Islet precursor cell (in vitro differentiated cells): ENCODE measurements at regions not wholly inside any gene's neighbourhood (a gene's known extent, or its start where the extent isn't known, plus 50 kb on each side); places are given as distances from the start of the nearest gene placed in this dataset.

Source experiments
- DNase-seq: peaks from one replicate; pipeline ENCODE4 v3.0.0-alpha.2; 2018

GRCh38 chr12:89946518-89947135 is 238.0 kb upstream of the ATP2B1 start:
- DNase-seq: no peak

GRCh38 chr12:89945123-89945522 is 236.5 kb upstream of the ATP2B1 start:
- no peak for DNase-seq

DNA sequence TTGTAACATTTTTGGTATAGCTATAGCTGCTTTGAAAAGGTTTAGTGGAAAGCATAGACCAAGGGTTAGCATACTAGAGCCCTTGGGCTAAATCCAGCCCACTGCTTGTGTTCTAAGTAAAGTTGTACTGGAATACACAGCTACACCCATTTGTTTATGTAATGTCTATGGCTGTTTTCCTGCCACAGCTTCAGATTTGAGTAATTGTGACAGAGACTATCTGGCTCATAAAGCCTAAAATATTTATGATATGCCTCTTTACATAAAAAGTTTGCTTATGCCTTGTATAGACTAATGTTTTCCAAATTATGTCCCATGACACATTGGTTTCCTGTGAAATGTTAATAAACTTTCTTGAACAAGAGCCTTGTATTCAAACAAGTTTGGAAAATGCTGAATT is 234.8 kb upstream of the ATP2B1 start:
- DNase-seq: no peak

DNA sequence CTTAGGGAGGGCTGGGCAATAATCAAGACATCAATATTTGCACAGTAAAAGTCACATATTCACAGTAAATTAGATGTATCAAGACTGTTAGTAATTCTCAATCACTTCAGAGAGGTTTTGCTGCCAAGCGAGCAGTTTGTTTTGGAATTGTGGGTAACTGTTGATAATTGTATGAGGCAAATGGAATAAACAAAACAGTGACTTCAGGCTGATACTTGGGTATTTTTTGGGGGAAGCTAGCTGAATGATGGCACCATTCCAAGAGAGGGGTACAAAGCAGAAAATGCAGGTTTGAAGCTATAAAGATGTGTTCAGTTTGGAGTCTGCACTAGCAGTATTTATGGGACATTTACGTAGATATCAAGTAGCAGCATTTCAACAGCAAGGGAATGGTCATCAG is 232.8 kb upstream of the ATP2B1 start:
- no peak for DNase-seq

GRCh38 chr12:89939522-89940215 is 231.0 kb upstream of the ATP2B1 start:
- no peak for DNase-seq

- peak; percentile 81 for DNase-seq
Observed at GRCh38 chr12:89936631-89937030, 228.0 kb upstream of the ATP2B1 start.

GRCh38 chr12:89935850-89936249 is 227.2 kb upstream of the ATP2B1 start:
- DNase-seq: no peak

DNA sequence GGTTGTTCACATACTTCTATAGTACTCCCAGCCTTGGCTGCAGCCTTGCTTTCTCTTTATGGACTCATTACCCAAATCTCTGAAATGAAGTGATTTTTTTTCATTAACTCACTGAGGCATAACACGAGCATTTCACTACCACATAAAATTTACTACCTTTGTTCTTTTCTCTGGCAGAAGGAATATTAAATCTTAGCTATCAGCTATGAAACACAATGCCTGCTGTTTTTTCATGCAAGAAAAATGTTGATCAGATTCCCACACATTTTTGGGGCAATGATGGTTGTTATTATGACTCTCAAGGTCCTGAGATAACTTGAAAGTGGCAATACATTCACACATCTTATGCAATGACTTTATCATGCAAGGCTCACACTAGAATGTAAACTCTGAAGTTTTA is 225.3 kb upstream of the ATP2B1 start:
- DNase-seq: no peak

GRCh38 chr12:89932954-89933353 is 224.3 kb upstream of the ATP2B1 start:
- DNase-seq: peak; percentile 63

- no peak for DNase-seq
Observed at GRCh38 chr12:89928467-89928866, 219.8 kb upstream of the ATP2B1 start.

- no peak for DNase-seq
Observed at GRCh38 chr12:89927226-89927698, 218.6 kb upstream of the ATP2B1 start.

- no peak for DNase-seq
Observed at GRCh38 chr12:89924191-89924590, 215.6 kb upstream of the ATP2B1 start.

DNA sequence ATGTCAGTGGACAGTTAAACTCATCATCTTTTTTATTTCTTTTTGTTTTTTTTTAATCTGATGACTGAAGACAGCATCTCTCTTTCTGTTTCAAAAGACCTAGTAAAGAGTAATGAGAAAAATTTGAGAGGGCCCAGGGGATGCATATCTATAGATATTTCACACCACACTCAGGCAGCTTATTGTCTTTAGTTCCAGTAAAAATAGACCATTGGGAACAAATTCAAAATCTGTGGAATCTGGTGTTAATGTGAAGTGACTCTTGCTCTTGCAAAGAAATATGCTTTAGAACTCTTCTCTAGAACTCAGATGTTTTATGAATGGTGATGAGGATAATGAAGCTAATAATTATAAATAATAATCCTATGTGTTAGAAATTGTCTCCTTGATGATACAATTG is 214.5 kb upstream of the ATP2B1 start:
- no peak for DNase-seq

DNA sequence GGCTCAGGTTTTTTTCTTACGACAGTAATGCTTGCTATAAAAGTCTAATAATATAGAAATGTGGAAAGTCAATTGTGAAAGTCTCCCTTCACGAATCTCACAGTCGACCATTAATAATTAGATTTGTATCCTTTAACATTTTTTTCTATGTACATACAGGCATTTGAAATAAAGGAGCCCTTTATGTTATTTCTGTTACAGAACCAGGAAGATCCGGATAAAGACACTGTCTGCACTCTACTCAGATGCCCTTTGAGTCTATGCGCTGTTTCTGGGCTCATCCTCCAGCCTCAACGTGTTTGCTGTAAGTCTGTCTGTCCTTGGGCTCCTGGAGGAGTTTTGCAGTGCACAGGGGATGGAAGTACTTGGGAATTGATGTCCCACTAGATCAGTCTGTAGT is 212.2 kb upstream of the ATP2B1 start:
- DNase-seq: no peak

DNA sequence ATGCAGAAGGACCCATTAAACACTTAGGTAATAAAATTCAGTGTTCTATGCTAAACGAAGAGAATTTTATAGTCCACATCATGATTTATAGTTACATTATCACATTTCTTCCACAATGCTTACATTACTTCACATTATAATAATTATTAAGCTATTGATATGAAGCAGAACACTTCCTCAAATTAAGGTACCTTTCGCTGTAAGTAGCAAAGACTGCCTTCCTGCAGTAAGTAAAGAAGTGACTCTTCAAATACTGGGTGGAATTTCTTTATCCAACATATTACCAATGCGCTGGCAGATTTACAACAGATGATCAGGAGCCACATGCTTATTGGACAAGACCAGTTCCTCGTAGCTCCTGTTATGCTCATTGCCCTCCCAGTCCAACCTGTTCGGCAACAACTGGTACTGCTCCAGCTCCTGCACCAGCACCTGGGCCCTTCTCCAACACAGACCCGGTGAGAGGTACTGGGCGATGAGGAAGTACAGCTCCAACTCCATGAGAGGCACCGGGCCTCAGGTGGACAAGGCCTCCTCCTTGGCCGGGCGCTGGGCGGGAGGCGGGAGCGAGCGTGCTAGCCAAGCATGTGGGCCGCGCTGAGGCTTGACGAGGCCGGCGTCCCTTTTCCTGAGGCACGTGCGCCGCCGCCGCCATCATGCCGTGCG is 210.7 kb upstream of the ATP2B1 start:
- DNase-seq: peak; percentile 64

DNA sequence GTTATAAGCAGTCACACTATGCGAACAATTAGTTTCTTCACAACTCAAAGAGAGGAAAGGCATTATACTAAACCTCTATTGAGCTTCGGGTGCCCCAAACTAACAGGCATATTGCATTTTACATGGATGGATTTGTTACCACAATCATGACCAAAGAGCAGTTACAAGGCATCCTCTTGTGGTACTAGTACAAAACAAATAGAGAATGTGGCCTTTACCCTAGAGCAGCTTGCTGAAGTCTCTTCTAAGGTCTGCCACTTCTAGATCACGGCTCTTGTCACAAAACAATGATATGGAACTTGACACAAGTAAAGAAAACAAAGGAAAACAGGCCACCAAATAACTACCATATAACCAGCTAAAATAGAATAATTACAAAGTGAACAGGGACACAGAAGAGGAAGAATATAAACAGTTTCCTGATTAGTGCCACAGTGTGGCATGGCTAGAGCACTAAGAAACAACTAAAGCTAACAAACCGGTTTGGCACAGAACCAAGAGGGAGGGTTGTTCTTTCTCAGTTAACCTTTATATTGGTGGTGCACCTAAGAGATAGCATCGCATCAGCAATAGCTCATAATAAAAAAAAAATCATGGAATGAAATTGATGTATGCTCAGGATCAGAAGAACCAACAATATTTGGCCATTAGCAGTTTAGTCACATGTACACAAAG is 209.7 kb upstream of the ATP2B1 start:
- no peak for DNase-seq

GRCh38 chr12:89909753-89910152 is 201.1 kb upstream of the ATP2B1 start:
- DNase-seq: no peak

DNA sequence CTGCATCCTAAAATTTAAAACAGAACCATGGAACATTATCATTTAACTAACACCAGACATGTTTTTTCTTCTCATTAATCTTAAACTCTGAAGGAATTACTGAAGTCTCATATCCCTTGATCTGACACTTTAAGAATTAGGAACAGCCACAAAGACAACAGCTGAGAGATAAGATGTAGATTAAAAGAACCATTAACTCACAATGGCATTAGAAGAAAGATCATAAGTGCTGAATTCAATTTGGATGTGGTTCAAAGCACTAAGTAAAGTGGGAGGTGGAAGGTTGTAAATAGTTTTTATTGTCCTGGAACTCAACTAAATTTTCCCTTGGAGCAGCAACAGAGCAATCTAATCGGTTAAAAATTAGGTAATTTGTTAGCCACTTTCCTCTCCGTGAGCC is 199.0 kb upstream of the ATP2B1 start:
- no peak for DNase-seq

GRCh38 chr12:89906824-89907223 is 198.2 kb upstream of the ATP2B1 start:
- no peak for DNase-seq

DNA sequence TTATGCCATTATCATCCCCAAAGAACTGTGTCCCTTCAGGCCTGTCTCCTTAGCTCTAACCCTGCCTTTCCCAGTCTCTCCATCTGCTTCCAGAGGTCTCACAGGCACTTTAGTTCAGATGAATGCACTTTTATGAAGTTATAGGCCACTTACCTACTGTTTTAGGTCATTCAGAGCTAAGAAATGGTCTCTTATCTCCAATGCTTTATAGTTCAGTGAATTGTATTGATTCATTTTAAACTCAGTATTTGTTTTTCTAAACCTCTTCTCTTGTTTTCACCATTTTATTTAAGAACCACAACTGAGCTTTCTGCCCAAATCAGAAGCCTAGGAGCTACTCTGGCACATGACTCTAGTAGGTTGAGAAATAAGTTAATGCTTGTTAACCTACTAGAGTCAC is 197.5 kb upstream of the ATP2B1 start:
- DNase-seq: no peak

DNA sequence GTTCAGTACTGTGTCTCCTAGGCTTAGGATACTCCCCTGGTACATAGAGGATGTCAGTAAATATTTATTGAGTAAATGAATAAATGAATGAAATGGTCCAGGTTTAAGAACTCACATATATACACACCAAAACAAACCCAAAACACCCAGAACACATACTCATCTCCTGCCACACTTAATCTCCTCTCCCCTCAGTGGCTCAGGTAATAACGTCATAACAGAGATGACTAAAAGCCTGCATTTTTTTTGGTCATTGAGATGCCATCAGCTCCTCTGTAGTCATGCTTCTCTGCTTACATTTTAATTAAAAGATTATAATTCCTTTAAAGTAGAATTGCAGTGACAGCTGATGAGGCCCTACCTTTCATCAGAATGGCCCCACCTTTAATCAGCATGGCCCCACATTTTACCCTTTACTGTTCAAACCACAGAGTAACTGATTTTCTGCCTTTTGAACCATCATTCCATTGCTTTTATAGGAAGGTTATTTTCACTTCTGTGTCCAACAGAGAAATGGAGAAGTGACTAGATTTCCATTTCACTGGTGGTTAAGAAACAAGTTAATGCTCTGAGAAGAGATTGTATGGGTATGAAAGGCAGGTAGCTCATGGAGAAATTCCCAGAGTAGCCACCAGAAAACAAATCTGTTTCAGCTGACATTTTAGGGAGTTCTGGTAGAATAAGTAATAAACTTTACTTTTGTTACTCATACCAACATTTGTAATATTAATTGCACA is 193.4 kb upstream of the ATP2B1 start:
- DNase-seq: no peak

- no peak for DNase-seq
Observed at GRCh38 chr12:89901319-89901718, 192.7 kb upstream of the ATP2B1 start.

- no peak for DNase-seq
Observed at GRCh38 chr12:89899651-89900050, 191.0 kb upstream of the ATP2B1 start.
